Activated CD4-positive, alpha-beta T cell treated with anti-CD3 and anti-CD28 coated beads, Interleukin-2, Interleukin-4, amounts not matched to agents 100 ng/mL and 50 ng/mL, durations not matched to agents 16 hours and 8 hours (primary cell): ENCODE measurements at regions not wholly inside any gene's neighbourhood (a gene's known extent, or its start where the extent isn't known, plus 50 kb on each side); places are given as distances from the start of the nearest gene placed in this dataset.

Experiments
- DNase-seq: peaks from one replicate; pipeline ENCODE4 v3.0.0-alpha.2; 2020; ENCODE audit warnings: low spot score

- DNase-seq: no peak
Measured at GRCh38 chr5:152869971-152870370, 464.9 kb upstream of the NMUR2 start.

GRCh38 chr5:152882621-152883020 is 477.5 kb upstream of the NMUR2 start:
- no peak for DNase-seq

- DNase-seq: no peak
Measured at GRCh38 chr5:152883066-152883775, 478.1 kb upstream of the NMUR2 start.

GRCh38 chr5:152884006-152884405 is 478.9 kb upstream of the NMUR2 start:
- no peak for DNase-seq

GRCh38 chr5:152900332-152900731 is 495.3 kb upstream of the NMUR2 start:
- DNase-seq: no peak

GRCh38 chr5:152901754-152902153 is 496.7 kb upstream of the NMUR2 start:
- no peak for DNase-seq

GRCh38 chr5:152905286-152905685 is 500.2 kb upstream of the NMUR2 start:
- no peak for DNase-seq

- DNase-seq: no peak
Measured at GRCh38 chr5:152907488-152908245, 502.6 kb upstream of the NMUR2 start.

GRCh38 chr5:152912924-152913323 is 507.8 kb upstream of the NMUR2 start:
- no peak for DNase-seq

GRCh38 chr5:152932621-152933020 is 527.5 kb upstream of the NMUR2 start:
- DNase-seq: no peak

GRCh38 chr5:152933056-152933455 is 528.0 kb upstream of the NMUR2 start:
- no peak for DNase-seq

- no peak for DNase-seq
Measured at GRCh38 chr5:152938630-152939029, 533.6 kb upstream of the NMUR2 start.

- no peak for DNase-seq
Measured at GRCh38 chr5:152942633-152943336, 537.7 kb upstream of the NMUR2 start.

- DNase-seq: no peak
Measured at GRCh38 chr5:152953788-152954483, 536.5 kb upstream of the GRIA1 start.

GRCh38 chr5:152956943-152957613 is 533.4 kb upstream of the GRIA1 start:
- no peak for DNase-seq

GRCh38 chr5:152978141-152978835 is 512.2 kb upstream of the GRIA1 start:
- no peak for DNase-seq

- no peak for DNase-seq
Measured at GRCh38 chr5:152987131-152987530, 503.3 kb upstream of the GRIA1 start.

- DNase-seq: no peak
Measured at GRCh38 chr5:152990217-152990616, 500.3 kb upstream of the GRIA1 start.

- no peak for DNase-seq
Measured at GRCh38 chr5:152990649-152991048, 499.8 kb upstream of the GRIA1 start.

GRCh38 chr5:152994033-152994680 is 496.3 kb upstream of the GRIA1 start:
- DNase-seq: no peak
